Stimulated activated CD8-positive, alpha-beta memory T cell treated with anti-CD3 and anti-CD28 coated beads, Interleukin-15, amount 100 ng/mL, for 48 hours (primary cell): ENCODE measurements at regions not wholly inside any gene's neighbourhood (a gene's known extent, or its start where the extent isn't known, plus 50 kb on each side); places are given as distances from the start of the nearest gene placed in this dataset.

ENCODE experiments used
- DNase-seq, 2 donors: peaks; one replicate each; pipeline ENCODE4 v3.0.0-alpha.2; 2020; ENCODE audit warnings: low read depth in 2 of 2

DNA sequence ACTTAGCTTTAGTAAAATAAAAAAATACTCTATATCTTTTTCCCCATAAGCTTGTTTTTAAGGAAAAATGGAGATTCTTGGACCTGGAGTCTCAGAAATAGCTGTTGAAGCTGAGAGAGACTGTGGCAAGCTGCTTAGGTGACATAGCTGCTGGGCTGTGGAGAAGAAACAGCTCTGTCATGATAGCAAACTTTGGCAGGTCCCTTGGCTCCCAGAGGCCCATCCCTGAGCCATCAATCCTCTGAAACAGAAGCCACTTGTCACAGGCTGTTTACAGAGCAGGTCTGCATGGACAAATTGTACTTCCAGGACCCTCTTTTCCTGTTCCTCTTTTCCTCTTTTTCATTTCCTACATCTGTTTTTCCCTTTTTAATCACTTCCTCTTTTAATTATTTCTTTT is 1370.1 kb upstream of the CRIM1 start:
- no peak for DNase-seq

DNA sequence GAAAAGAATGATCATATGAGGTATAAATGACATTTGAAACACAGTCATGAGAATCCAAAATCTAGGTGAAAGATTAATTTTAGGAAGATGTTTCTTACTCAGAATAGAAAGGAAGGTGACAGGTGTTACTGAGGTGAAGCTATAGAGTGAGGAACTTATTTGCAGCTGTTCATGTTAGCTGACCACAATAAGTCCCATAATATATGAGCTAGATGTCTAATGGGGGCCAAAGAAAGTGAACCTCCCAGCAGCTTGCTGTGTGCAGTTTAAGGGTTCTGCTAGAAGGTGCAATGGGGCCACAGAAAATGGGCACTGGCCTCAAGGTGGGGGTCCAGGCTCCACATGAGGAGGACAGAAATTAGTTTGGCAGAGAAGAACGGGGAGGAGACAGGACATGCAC is 1374.9 kb upstream of the CRIM1 start:
- no peak for DNase-seq

DNA sequence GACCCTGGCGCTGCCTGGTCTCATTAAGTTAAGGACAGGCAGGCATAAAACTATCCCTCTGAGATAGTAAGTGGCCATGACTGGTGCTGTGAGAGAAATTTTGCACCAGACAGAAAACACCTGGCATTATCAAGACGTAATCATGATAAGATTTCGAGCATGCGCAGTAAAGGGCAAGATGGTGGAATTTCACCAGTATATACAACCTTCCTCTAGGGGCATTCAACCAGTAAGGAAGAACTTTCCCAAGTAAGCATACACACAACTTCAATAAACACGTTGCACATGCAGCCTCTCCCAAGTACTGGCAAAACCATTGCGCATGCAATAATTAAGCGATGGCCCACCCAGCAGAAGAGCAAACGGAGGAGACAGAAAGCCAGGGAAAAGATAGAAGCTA is 1376.4 kb upstream of the CRIM1 start:
- DNase-seq: no peak

DNA sequence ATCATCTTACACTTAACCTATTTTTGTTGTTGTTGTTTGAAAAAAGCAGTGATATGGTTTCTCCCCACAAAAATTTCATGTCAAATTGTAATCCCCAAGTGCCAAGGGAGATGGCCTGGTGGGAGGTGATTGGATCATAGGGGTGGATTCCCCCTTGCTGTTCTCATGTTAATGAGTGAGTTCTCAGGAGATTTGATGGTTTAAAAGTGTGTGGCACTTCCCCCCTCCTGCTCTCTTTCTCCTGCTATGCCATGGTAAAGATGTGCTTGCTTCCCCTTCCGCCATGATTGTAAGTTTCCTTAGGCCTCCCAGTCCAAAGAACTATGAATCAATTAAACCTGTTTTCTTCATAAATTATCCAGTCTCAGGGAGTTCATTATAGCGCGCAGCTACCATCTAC is 1362.7 kb upstream of the FAM98A start:
- DNase-seq: no peak

DNA sequence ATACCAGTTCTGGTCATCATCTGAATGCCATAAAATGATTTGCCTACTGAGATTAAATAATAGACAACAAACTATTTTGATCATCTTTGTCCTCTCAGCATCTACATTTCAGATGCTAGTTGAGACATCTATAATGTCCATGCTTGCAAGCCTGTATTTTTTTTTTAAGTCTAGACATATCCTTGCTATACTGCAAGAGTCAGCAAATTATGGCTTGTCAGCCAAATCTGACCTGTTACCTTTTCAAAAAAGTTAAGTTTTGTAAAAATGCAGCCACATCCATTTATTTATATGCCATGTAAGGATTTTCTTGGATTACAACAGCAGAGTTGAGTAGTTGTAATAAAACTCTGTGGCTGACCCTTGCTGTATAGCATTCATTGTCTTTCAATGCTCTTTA is 1355.7 kb upstream of the FAM98A start:
- no peak for DNase-seq

DNA sequence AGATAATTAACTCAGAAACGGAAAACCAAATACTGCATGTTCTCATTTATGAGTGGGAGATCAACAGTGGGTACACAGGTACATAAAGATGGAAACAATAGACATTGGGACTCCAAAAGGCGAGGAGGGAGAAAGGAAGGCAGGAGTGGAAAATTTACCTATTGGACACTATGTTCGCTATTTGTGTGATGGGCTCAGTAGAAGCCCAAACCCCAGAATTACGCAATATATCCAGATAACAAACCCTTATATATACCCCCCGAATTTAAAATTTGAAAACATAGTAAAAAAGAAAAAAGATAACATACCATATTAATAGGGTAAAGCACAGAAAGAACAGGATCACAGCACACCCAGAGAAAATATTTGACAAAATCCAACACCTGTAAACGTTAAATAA is 1351.7 kb upstream of the FAM98A start:
- DNase-seq: no peak

DNA sequence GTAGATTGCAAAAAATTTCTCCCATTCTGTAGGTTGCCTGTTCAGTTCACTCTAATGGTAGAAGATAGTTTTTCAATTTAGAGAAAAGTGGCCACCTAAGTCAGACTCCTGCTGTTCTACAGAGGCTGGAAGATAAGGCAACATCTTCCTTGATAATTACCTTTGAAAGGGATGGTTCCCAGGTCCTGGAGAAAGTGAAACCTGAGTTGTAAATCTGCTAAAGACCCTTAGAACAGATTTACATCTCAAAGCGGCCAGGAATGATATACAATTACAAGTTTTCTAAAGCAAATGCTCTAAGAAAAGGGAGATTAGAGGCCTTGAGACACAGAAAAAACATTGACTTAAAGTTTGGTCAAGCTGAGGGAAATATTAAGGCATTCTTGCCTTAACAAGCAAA is 1350.2 kb upstream of the FAM98A start:
- no peak for DNase-seq

DNA sequence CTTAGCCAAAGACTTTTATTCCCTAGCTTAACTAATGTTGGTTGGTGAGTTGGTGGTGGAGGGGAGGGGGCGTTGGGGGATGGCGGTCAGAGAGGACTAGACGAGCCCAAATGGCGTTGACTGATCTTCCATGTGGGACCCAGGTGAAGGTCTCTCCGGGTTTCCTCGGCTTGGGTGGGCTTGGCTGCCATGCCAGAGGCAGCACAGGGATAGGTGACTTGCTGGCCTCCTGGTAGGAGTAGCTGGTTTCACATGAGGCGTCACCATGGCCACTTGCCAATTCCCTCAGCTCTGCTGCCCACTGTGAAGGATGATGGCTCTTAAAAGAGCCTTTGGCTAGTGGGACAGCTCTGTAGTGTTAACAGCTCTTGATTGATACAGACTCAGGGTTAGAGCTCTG is 1337.0 kb upstream of the FAM98A start:
- DNase-seq: no peak

DNA sequence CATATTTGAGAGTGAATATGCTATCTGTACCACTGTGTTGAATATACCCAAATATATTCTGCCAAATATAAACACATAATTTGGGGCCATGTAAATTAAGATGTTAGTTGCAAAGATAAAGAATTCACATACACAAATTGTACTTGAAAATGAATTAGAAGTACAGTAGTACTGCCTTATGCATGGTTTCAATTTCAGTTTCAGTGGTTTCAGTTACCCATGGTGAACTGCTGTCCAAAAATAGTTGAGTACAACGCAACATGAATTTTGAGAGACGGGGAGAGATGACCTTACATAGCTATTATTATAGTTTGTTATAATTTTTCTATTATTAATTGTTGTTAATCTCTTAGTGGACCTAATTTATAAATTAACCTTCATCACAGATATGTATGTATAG is 1313.0 kb upstream of the FAM98A start:
- DNase-seq: no peak

DNA sequence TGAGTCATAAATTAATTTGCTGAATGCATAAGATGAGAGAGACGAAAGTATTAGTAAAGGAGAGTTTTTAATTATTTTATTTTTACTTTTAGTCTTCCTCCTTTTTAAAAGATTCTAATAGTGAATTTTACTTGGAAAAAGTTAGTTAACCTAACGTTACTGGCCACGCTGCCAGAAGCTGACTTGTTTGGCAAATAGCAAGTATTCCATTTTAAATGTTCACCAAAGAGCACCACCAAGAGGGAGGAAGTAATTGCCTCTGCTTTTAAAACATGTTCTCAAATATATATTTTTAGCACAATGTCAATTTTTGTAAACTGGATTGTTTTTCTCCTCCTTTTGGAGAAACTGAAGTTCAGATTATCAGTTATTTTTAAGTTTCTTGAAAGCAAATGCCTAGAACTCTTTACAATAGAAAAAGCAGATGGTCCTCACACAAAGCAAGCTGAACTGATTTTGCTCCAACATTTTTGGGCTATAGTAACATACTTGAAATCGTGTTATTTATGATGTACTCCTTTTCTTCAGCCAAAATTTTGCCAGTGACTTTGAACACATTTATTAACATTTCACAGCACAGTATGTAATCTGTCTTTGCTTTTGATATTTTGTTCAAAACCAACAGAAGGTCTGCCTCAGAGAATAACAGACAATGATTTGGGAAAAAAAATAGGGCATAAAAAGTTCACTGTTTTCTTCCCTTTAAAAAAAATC is 1311.0 kb upstream of the FAM98A start:
- DNase-seq: no peak

DNA sequence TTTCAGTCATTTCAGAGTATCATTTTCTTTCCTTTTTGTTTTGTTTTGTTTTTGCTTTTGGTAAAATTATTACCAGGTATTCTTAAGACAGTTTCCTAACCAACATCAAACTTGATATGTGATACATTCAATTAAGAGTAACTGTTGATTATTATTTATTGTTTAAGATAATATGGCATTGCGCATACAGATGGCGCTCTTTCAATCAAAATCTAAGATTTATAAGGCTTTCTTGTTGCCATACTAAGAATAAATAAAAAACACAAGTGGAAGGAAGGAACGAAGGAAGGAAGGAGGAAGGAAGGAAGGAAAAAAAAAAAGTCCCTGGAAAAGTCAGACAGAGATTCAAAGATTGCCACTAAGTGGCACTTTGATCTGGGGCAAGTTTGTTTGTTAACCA is 1308.7 kb upstream of the FAM98A start:
- no peak for DNase-seq

DNA sequence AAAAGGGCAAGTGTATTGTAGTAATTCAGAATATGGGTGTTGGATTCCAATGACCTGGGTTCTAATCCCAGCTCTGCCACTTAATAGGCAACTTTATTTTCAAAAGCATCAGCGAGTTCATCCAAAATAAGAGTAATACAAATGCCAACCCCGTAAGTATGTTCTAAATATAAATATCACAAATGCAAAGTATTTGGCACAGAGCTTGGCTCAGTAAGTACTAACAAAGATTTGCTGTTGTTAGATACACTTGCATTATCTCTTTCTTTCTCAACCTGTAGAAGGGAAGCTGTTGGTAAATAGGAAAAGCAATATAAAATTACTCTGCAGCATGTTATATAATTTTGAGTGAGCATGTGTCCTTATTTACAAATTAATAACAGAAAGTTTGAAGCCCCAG is 1302.6 kb upstream of the FAM98A start:
- DNase-seq: no peak

DNA sequence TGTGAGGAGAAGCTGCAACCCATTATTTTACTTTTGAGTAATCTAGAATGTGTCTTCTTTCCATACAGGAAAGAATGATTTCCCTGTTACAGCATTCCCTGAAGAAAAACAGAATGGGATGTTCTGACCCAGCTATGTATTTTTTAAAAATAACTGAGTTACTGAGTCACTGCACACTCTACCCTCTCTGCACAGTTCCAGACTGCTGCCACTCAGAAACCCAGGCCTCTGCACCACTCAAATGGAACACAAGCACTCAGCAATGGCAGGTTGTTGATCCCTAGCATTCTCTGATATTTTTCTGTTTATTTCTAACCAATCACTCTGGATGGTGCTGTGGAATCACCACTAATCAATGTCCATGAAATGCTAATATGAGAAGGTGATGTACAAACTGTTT is 1300.0 kb upstream of the FAM98A start:
- DNase-seq: no peak

DNA sequence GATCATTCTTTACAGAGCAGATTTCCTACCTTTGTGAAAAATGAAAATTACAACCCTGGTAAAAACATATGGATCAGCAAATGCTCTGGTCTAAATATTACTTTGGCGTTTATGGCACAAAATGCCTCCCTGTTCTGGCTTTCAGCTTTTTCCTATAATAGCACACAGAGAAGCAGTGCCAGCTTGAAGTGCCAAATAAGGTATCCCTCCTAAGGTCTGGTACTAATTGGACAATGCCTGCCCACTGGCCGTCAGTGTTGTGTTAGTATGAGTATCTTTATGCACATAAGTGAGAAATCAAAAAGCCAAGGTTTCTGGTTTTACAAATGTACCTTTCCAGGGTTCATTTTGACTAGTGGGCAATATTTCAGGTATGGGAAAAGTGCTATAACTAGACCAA is 1293.7 kb upstream of the FAM98A start:
- no peak for DNase-seq

DNA sequence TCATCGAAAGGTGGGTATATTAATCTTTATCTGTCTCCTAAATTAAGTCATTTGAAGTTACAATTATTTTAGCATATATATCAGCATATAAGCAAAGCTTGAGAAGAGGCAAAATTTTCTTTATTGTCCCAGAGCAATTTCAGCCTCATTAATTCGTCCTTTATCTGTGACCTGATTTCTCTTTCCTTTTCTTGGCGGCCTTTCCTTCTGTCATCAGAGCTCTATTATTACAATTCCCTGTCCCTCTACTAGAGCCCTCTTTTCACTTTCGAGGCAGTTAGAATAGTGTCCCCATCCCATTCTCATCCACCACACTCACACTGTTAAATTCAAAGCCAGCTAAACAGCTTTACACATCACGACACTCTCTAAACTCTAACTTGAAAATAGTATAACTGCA is 1293.2 kb upstream of the FAM98A start:
- DNase-seq: no peak

DNA sequence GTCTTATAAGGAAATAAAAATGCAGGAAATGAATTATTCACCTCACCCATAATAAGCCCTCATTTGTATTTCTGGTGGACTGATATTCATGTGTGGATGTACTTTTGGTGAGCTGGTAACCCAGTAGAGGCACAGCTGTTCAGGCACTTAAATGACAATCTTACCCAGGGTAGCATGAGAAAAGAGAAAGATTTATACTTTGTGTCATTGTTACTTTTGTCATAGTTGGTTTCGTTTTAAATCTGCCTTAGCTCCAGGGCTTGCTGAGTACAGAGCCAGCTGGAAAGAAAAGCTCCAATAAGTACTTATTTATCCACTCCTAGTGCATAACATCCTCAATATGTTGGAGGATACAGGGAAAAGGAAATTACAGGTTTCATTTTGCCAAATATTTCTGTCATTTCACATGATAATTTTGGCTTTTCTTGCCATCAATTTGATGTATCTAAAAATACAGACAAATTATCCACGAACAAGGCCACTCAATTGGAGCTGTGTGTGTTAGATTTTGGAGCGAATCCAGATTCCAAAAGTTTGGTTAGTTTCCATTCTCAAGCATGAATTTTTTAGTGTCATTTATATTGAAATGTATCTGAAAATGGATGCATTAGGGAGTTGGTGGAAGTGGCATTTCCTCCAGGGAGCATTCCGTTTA is 1276.1 kb upstream of the FAM98A start:
- no peak for DNase-seq

DNA sequence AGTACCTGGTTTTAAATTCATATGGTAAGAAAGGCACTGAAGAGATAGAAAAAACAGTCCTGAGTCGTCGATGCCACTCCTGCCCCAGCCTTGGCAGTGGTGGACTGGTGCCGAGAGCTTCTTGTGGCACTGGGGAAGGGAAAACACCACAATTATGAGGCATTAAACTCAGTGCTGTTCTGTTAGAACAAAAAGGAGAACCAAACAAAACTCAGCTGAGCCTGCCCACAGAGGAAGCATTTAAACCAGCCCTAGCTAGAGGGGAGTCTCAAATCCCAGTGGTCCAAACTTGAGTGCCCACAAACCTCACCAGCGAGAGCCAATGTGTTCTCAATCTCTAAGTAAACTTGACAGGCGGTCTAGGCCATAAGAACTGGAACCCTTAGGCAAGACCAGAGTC is 1254.5 kb upstream of the FAM98A start:
- no peak for DNase-seq

DNA sequence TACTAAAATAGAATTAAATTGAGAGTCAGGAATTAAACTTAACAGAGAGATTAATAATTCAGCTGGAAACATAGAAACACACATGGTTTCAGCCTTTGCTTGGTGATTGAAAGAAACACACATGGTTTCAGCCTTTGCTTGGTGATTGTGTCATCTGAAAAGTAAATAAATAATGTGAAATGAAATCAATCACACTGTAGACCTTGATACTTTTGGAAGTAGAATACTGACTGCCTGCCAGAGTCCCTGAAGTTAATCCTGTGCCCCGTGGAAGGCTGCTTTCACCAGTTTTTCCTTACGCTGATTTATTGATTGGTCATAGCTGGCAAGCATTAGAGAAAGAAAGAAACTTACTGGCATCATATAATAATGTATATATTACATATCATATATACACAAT is 1252.7 kb upstream of the FAM98A start:
- DNase-seq: no peak

DNA sequence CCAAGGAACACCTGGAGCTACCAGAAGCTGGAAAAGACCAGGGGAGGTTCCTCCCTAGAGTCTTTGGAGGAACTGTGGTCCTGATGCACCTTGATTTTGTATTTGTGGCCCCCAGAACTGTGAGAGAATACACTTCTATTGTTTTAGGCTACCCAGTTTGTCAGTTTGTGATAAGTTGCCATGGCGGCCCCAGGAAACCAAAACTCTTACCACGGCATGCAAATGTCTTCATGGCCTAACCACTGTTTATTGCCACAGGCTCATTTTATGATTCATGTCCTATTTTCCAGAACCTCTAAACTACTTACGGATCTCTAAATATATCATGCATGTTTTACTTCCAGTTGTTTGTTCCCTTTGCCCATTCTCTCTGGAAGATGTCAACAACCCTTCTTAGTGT is 1250.7 kb upstream of the FAM98A start:
- no peak for DNase-seq

DNA sequence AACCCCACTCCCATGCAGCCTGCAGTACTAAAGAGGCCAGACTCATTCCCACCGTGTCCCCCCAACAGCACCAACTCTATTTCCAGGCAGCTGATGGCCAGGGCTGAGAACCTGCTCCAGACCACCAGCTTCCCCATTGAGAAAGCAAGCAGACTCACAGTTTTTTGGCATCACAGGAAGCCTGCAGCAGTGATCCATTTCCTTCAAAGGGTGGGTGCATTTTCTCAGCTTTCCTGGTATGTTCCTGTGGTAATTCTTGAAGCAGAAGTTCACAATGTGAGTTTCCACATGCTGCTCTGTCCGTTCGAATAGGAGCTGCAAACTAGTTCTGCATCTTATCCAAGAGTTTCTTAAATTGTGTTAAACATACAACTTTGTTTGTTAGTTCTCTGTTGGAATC is 1249.6 kb upstream of the FAM98A start:
- DNase-seq: no peak

DNA sequence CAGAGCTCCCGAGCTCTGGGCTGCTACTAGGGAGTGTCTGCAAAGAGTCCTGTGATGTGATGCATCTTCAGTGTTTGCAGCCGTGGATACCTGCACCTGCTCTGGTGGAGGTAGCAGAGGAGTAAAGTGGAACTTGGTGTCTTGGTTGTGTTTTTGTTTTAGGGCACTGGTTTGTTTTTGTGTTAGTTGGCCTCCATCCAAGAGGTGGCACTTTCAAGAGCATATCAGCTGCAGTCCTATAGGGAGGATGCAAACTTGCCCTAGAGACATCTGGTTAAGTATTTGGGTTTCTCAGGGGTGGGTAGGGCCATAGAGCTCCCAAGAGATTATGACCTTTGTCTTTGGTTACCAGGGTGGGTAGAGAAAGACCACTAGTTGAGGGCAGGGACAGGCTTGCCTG is 1249.0 kb upstream of the FAM98A start:
- DNase-seq: no peak

DNA sequence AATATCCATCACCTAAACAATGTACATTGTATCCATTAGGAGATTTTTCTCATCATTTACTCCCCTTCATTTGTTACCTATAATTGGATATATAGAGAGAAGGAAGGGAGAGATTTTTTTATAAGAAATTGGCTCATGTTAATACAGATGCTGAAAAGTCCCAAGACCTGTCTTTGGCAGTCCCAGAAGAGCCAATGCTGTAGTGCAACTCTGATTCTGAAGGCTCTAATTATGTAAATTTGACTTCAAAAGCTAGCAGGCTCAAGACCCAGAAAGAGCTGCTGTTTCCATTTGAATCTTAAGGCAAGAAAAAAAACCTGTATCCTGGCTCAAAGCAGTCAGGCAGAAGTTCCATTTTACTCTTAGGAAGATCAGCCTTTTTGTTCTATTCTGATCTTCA is 1245.5 kb upstream of the FAM98A start:
- DNase-seq: no peak

DNA sequence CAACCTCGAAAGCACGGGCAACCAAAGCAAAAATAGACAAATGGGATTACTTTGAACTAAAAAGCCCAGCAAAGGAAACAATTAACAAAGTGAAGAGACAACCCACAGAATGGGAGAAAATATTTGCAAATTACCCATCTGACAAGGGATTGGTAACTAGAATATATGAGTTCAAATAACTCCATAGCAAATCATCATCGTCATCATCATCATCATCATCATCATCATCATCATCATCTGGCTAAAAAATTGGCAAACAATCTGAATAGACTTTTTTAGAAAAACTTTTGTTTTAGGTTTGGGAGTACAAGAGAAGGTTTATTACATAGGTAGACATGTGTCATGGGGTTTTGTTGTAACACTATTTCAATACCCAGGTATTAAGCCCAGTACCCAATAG is 1239.3 kb upstream of the FAM98A start:
- no peak for DNase-seq

DNA sequence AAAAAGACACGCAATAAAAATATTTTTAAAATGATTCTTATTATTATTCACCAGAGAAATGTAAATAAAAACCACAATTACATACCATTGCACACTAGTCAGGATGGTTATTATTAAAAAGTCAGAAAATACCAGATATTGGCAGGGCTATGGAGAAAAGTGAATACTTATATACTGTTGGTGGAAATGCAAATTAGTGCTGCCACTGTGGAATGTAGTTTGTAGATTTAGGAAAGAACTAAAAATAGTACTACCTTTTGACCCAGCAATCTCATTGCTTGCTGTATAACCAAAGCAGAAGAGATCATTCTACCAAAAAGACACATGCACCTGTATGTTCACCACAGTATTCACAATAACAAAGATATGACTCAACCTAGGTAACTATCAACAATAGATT is 1237.3 kb upstream of the FAM98A start:
- no peak for DNase-seq
